Endometrium (tissue), 2 donors: ENCODE measurements at regions not wholly inside any gene's neighbourhood (a gene's known extent, or its start where the extent isn't known, plus 50 kb on each side); places are given as distances from the start of the nearest gene placed in this dataset.

ENCODE experiments used
- FAIRE-seq: peaks from 2 replicates; lab custom pipeline; 2012; peaks lifted over from hg19 to GRCh38; lab: Jason Lieb, UNC
- donor health status: control.
- donor health status: control.

DNA sequence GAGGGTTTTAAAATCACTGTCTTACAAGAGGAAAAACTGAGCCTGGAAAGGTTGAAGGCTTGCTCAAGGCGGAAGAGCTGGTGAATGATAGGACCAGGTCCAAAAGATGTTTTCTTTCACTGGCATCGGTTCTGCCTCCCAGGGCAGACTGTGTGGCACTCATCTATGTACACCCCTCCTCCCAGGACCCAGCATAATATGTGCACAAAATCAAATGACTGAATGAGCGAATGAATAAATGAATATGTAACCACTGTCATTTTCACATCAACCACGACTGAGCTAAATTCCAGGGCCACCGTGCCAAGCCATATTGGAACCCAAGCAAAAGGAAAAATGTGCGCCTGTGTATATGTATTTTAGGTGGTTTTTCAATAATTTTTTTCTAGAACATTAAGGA is 99.3 kb upstream of the ZBTB40 start:
- FAIRE-seq: no peak

- FAIRE-seq: no peak
Measured at GRCh38 chr1:22352896-22353295, 98.8 kb upstream of the ZBTB40 start.

GRCh38 chr1:22359427-22359826 is 92.2 kb upstream of the ZBTB40 start:
- no peak for FAIRE-seq

GRCh38 chr1:22362626-22363402 is 88.8 kb upstream of the ZBTB40 start:
- no peak for FAIRE-seq

GRCh38 chr1:22363403-22364325 is 88.0 kb upstream of the ZBTB40 start:
- no peak for FAIRE-seq

DNA sequence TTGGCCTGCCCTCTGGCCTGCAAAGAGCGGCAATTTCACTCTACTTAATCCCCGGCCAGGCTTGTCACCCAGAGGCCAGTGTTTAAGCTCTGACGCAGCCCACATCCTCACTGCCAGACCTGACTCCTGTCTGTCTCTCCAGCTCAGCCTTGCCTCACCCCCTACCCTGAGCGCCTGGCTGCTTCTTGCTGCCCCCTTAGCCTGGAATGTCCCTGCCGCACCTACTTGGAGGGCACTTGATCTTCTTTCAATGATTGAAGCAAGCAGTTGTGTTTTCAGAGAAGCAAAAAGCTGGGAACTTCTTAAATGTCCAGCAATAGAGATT is 87.4 kb upstream of the ZBTB40 start:
- FAIRE-seq: no peak

- FAIRE-seq: no peak
Measured at GRCh38 chr1:22364764-22365163, 86.9 kb upstream of the ZBTB40 start.

DNA sequence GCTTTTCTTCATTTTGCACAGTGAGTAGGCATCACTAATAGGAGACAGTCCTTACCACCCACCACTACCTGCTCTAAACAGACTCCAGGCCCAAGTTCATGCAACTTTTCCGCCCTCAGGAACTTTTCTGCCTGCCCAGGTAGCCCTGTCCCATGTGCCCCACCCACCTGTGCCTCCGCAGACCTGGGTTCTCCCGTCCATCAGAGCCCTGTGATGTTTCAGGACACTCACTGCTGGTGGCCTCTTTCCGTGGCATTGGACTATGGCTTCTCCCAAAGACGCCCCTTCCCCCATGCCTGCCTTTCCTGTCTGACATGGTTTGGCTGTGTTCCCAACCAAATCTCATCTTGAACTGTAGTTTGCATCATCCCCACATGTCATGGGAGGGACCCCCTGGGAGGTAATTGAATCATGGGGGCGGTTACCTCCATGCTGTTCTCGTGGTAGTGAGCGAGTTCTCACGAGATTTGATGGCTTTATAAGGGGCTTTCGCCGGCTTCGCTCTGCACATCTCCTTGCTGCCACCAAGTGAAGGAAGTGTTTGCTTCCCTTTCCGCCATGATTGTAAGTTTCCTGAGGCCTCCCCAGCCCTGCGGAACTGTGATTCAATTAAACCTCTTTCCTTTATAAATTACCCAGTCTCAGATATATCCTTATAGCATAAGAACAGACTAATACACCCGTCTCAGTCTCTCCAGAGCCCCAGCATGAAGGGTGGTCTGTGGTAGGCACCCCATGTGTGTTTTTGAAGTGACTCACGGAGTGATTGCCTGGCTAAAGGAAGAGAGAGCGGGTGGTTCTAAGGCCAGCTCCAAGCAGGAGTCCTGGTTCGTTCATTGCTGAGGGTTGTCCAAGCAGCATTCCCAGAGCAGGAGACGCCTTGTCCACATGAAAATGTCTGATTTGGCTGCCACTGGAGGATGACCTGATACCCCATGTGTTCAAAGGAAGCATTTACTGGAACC is 86.0 kb upstream of the ZBTB40 start:
- no peak for FAIRE-seq

DNA sequence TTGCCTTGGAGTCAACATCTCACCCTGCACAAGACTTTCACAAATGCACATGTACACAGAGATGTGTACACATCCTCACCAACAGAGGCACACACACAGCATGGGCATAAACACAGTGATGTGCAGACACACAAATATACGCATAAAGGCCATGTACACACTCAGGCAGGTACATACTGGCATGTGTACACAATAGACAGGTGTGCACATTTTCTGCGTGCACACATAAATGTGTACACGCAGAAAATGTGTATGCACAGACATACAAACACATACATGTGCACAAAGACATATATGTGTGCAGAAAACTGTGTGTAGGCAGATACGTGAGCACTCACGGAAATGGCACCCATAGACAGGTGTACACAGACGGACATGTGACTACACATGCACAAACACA is 85.3 kb upstream of the ZBTB40 start:
- no peak for FAIRE-seq

- no peak for FAIRE-seq
Measured at GRCh38 chr1:22368125-22368524, 83.5 kb upstream of the ZBTB40 start.

- FAIRE-seq: no peak
Measured at GRCh38 chr1:22369294-22370189, 82.1 kb upstream of the ZBTB40 start.

DNA sequence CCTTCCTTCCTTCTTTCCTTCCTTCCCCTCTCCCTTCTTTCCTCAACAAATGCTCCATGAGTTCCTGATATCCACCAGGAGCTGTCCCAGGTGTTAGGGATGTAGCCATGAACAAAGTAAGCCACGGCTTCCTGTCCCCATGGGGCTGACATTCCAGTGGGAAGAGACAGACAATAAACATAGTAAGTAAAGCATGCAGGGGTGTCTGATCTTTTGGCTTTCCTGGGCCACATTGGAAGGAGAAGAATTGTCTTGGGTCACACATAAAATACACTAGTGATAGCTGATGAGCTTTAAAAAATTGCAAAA is 81.5 kb upstream of the ZBTB40 start:
- no peak for FAIRE-seq

DNA sequence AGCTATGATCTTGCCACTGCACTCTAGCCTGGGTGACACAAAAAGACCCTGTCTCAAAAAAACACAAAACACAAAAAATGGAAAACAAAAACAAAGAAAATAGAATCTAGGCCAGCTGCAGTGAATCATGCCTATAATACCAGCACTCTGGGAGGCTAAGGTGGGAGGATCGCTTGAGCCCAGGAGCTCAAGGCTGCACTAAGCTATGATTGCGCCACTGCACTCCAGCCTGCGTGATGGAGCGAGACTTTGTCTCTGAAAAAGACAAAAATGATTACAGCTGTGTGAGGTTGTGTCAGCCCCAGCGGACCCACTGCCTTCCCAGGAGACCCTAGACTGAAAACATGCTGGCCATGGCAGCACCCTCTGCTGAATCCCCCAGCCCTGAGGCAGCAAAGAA is 80.2 kb upstream of the ZBTB40 start:
- FAIRE-seq: no peak

DNA sequence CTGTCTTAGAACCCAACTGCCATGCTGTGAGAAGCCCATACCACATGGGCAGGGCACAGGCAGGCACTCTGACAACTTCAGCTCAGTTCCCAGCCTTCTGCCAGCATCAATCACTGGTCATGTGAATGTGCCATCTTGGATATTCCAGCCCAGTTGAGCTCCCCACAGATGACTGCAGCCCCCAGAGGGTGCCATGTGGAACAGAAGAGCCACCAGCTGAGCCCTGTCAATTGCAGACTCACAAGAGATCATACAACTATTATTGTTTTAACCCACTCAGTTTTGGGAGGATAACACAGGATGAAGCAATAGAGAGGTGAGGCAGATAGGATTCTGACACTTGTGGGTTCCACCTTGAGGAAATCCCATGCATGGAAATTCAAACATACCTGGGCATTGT is 78.4 kb upstream of the ZBTB40 start:
- no peak for FAIRE-seq

- no peak for FAIRE-seq
Measured at GRCh38 chr1:22374001-22374400, 77.7 kb upstream of the ZBTB40 start.

GRCh38 chr1:22375601-22376000 is 76.0 kb upstream of the ZBTB40 start:
- no peak for FAIRE-seq

DNA sequence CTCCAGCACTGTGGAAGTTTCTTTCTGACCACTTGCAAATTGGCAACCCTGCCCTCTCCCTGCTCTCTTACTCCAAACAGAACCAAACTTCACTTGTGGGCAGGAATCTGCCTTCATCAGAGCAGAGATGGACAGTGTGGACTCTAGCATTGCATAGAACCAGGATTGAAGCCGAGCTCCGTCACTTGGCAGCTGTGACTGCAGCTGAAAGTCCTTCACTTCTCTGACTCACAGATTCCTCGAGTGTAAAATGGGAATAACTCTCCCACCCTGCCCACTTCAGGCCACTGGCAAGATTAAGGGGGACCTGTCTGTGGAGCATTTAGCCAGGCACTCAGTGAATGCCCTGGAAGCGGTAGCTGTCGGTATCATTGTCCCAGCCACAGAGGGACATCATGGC is 75.7 kb upstream of the ZBTB40 start:
- no peak for FAIRE-seq

GRCh38 chr1:22376546-22376945 is 75.1 kb upstream of the ZBTB40 start:
- FAIRE-seq: no peak

- FAIRE-seq: no peak
Measured at GRCh38 chr1:22376976-22377375, 74.7 kb upstream of the ZBTB40 start.

DNA sequence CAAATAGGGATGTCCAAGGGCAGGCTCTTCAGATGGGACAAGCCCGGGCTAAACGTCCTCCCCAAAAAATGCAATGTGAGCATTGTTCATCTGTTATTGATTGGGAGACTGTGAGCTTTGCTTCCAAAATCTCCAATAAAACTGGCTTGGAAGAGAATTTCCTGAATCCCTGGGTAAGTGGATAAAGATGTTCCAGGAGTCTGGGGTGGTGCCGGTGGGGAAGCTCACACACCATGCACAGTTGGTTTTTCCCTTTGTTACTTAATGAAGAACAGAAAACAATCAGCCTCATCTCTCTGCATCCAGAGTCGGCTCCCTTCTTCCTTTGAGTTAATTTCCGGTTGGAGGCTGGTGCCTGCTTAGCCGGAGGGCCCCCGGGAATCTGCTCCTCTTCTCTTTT is 72.1 kb upstream of the ZBTB40 start:
- no peak for FAIRE-seq

DNA sequence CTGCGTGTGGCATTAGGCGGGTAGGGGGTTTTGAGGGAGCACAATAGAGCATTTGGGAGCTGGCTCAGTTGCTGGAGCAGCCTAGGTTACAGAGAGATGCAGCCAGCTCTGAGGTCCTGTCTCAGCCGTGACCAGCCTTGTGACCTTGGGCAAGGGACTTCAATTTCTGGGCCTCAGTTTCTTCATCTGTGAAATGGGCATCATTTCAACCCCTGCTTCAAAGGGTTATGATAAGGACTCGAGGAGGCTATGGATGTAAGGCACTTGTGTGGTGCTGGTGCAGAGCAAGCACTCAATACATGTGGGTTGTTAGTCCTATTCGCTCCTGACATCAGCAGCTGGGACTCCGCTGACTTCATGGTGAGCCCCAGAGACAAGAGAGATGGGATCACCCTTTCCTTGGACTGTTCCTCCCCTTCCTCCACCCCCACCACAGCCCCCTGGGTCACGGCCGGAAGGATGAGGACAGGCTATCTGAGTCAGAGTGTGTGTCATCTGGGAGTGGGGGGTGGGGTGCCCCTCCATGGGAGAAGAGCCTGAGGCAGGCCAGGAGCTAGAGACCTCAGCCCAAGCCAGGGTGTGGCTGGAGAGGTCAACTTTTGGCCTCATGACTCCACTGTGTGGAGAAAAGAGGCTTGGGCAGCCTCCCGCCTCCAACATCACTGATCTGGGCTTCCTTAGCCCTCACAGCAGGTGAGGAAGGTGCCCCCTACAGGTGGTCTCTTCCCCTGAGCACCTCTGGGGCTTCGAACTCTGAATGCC is 71.4 kb upstream of the ZBTB40 start:
- no peak for FAIRE-seq
